ENCODE measurements at regions not wholly inside any gene's neighbourhood (a gene's known extent, or its start where the extent isn't known, plus 50 kb on each side); places are given as distances from the start of the nearest gene placed in this dataset.

DNA sequence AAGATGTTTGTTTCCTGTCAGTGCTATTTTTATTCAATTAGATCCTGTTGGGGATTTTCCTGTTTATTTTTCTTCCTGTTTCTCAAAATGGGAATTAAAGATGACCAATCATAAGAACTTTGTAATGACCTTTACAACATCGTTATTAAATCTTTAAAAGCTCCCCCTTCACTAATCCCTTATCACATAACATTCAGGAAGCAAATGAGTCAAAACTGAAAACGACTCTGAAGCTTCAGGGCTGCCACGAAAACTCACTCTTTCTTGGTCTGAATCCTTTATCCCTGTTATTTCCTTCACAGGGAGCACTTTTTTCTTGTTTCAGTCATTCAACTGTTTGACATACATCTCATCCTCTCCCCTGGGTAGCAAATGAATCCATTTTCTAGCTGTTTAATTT lies 75.8 kb upstream of the MB21D2 start:
- ChIA-PET POLR2A (no interaction called here), CTCF (ENCODE audit: low intra/inter-chr PET ratio) (no interaction called here)
- no peak overlapping the region for H2AFZ ChIP-seq (ENCODE audit: low read depth, low read length)

More for the DNA sequence above, 75.8 kb upstream of the MB21D2 start:
- Histone ChIP-seq H3K27ac (ENCODE audit: extremely low read depth, low read depth, low read length) (no peak overlapping the region), H3K79me2 (ENCODE audit: control insufficient read depth, insufficient read depth, low read length) (no peaks in the 10 kb centered on the region), H3K4me3 (no peak overlapping the region), H3K27me3 (ENCODE audit: control insufficient read depth in 2 of 2, insufficient read depth in 2 of 2, low read length in 2 of 2) (no peaks in the 10 kb centered on the region), H3K9me1 (ENCODE audit: control insufficient read depth, insufficient read depth, low read length) (no peaks in the 10 kb centered on the region), H3K4me2 (ENCODE audit: insufficient read depth, low read length) (no peak overlapping the region), H3K4me1 (replicated peaks in 1 of 2; ENCODE audit: control insufficient read depth in 2 of 2, insufficient read depth in 2 of 2, low read length in 2 of 2) (no peaks in the 10 kb centered on the region), H3K36me3 (ENCODE audit: control insufficient read depth, insufficient read depth, low read length) (no peaks in the 10 kb centered on the region), H3K9ac (ENCODE audit: insufficient read depth in 1 of 2, low read depth in 2 of 2, low read length in 2 of 2) (no peak overlapping the region), H4K20me1 (replicated peaks; ENCODE audit: control insufficient read depth, insufficient read depth, low read length) (no peaks in the 10 kb centered on the region), H3K9me3 (replicated peaks; ENCODE audit: control insufficient read depth, insufficient read depth, low read depth, low read length) (no peaks in the 10 kb centered on the region)
- ATAC-seq (no peak), DNase-seq (ENCODE audit: extremely low read depth in 1 of 4, low spot score in 3 of 4) (peak in 1 of 4 experiments; percentile 1), FAIRE-seq (no peak)
- TF ChIP-seq HSF4 (CRISPR knock-in tag; IDR thresholded peaks at IDR 0.05; ENCODE audit: borderline replicate concordance) (no peak), NFIC (IDR thresholded peaks at IDR 0.05) (no peak), NCOA2 (IDR thresholded peaks at IDR 0.05; ENCODE audit: partially characterized antibody in 2 of 2) (no peak), ZNF263 (CRISPR knock-in tag; IDR thresholded peaks at IDR 0.05; ENCODE audit: borderline replicate concordance) (no peak), ILF3 (IDR thresholded peaks at IDR 0.05; ENCODE audit: borderline replicate concordance) (no peak)
- TF ChIP-seq, protein P1, sequence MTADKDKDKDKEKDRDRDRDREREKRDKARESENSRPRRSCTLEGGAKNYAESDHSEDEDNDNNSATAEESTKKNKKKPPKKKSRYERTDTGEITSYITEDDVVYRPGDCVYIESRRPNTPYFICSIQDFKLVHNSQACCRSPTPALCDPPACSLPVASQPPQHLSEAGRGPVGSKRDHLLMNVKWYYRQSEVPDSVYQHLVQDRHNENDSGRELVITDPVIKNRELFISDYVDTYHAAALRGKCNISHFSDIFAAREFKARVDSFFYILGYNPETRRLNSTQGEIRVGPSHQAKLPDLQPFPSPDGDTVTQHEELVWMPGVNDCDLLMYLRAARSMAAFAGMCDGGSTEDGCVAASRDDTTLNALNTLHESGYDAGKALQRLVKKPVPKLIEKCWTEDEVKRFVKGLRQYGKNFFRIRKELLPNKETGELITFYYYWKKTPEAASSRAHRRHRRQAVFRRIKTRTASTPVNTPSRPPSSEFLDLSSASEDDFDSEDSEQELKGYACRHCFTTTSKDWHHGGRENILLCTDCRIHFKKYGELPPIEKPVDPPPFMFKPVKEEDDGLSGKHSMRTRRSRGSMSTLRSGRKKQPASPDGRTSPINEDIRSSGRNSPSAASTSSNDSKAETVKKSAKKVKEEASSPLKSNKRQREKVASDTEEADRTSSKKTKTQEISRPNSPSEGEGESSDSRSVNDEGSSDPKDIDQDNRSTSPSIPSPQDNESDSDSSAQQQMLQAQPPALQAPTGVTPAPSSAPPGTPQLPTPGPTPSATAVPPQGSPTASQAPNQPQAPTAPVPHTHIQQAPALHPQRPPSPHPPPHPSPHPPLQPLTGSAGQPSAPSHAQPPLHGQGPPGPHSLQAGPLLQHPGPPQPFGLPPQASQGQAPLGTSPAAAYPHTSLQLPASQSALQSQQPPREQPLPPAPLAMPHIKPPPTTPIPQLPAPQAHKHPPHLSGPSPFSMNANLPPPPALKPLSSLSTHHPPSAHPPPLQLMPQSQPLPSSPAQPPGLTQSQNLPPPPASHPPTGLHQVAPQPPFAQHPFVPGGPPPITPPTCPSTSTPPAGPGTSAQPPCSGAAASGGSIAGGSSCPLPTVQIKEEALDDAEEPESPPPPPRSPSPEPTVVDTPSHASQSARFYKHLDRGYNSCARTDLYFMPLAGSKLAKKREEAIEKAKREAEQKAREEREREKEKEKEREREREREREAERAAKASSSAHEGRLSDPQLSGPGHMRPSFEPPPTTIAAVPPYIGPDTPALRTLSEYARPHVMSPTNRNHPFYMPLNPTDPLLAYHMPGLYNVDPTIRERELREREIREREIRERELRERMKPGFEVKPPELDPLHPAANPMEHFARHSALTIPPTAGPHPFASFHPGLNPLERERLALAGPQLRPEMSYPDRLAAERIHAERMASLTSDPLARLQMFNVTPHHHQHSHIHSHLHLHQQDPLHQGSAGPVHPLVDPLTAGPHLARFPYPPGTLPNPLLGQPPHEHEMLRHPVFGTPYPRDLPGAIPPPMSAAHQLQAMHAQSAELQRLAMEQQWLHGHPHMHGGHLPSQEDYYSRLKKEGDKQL (CRISPR knock-in tag; IDR thresholded peaks at IDR 0.05; ENCODE audit: borderline replicate concordance) = no peak
- TF ChIP-seq, protein P2, sequence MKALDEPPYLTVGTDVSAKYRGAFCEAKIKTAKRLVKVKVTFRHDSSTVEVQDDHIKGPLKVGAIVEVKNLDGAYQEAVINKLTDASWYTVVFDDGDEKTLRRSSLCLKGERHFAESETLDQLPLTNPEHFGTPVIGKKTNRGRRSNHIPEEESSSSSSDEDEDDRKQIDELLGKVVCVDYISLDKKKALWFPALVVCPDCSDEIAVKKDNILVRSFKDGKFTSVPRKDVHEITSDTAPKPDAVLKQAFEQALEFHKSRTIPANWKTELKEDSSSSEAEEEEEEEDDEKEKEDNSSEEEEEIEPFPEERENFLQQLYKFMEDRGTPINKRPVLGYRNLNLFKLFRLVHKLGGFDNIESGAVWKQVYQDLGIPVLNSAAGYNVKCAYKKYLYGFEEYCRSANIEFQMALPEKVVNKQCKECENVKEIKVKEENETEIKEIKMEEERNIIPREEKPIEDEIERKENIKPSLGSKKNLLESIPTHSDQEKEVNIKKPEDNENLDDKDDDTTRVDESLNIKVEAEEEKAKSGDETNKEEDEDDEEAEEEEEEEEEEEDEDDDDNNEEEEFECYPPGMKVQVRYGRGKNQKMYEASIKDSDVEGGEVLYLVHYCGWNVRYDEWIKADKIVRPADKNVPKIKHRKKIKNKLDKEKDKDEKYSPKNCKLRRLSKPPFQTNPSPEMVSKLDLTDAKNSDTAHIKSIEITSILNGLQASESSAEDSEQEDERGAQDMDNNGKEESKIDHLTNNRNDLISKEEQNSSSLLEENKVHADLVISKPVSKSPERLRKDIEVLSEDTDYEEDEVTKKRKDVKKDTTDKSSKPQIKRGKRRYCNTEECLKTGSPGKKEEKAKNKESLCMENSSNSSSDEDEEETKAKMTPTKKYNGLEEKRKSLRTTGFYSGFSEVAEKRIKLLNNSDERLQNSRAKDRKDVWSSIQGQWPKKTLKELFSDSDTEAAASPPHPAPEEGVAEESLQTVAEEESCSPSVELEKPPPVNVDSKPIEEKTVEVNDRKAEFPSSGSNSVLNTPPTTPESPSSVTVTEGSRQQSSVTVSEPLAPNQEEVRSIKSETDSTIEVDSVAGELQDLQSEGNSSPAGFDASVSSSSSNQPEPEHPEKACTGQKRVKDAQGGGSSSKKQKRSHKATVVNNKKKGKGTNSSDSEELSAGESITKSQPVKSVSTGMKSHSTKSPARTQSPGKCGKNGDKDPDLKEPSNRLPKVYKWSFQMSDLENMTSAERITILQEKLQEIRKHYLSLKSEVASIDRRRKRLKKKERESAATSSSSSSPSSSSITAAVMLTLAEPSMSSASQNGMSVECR (CRISPR knock-in tag; IDR thresholded peaks at IDR 0.05) = no peak
- TF ChIP-seq, protein P3, sequence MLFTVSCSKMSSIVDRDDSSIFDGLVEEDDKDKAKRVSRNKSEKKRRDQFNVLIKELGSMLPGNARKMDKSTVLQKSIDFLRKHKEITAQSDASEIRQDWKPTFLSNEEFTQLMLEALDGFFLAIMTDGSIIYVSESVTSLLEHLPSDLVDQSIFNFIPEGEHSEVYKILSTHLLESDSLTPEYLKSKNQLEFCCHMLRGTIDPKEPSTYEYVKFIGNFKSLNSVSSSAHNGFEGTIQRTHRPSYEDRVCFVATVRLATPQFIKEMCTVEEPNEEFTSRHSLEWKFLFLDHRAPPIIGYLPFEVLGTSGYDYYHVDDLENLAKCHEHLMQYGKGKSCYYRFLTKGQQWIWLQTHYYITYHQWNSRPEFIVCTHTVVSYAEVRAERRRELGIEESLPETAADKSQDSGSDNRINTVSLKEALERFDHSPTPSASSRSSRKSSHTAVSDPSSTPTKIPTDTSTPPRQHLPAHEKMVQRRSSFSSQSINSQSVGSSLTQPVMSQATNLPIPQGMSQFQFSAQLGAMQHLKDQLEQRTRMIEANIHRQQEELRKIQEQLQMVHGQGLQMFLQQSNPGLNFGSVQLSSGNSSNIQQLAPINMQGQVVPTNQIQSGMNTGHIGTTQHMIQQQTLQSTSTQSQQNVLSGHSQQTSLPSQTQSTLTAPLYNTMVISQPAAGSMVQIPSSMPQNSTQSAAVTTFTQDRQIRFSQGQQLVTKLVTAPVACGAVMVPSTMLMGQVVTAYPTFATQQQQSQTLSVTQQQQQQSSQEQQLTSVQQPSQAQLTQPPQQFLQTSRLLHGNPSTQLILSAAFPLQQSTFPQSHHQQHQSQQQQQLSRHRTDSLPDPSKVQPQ (CRISPR knock-in tag; IDR thresholded peaks at IDR 0.05; ENCODE audit: borderline replicate concordance) = no peak
- WGBS (ENCODE audit: insufficient coverage, low coverage, missing lambda C conversion rate) = 4% methylated on average over 3 of the region's 3 CpGs
- intact Hi-C loops (cut with micrococcal nuclease) = no loop called here
- in situ Hi-C loops (cut with MboI) = no loop called here
- BruUV-seq (replicated peaks) = no TSS peak
